GM06990 (cell line): ENCODE measurements at regions not wholly inside any gene's neighbourhood (a gene's known extent, or its start where the extent isn't known, plus 50 kb on each side); places are given as distances from the start of the nearest gene placed in this dataset.
"Not testable (repeated sequence)": the region's sequence is repeated elsewhere in the genome, so short reads cannot be mapped to it uniquely, and the experiment has no call there.

Experiments used
- DNase-seq: peaks from one replicate; pipeline ENCODE4 v3.0.0-alpha.2; 2011; ENCODE audit not compliant: insufficient read length; ENCODE audit errors: extremely low read depth
- H3K27me3 ChIP-seq: replicated peaks from 2 replicates; pipeline ENCODE4 v1.6.0; 2011; ENCODE audit warnings: low read length; ENCODE audit not compliant: control insufficient read depth, insufficient read depth
- H3K36me3 ChIP-seq: 2 replicates; pipeline ENCODE4 v1.5.1; 2011; ENCODE audit warnings: low read length; ENCODE audit not compliant: control insufficient read depth, insufficient read depth
- H3K4me3 ChIP-seq: replicated peaks from 2 replicates; pipeline ENCODE4 v1.5.1; 2011; ENCODE audit warnings: low read depth, mild to moderate bottlenecking, control low read depth, low read length
- CTCF ChIP-seq: IDR thresholded peaks from 2 replicates; pipeline ENCODE4 v1.5.1; 2011; ENCODE audit warnings: low read length, control low read depth, mild to moderate bottlenecking, inconsistent platforms; ENCODE audit not compliant: insufficient read depth, poor library complexity, severe bottlenecking

- H3K4me3 ChIP-seq, result not testable (repeated sequence)
These were observed 119.2 kb downstream of the SEPTIN14 start for GRCh38 chr7:55743454-55743717.

GRCh38 chr7:55742651-55743453 lies 119.7 kb downstream of the SEPTIN14 start:
- not testable (repeated sequence) for H3K36me3 ChIP-seq, DNase-seq, H3K4me3 ChIP-seq, H3K27me3 ChIP-seq

More at GRCh38 chr7:55743454-55743717, 119.2 kb downstream of the SEPTIN14 start:
- not testable (repeated sequence) for DNase-seq, H3K27me3 ChIP-seq, H3K36me3 ChIP-seq

- H3K36me3 ChIP-seq, DNase-seq, H3K4me3 ChIP-seq, H3K27me3 ChIP-seq: not testable (repeated sequence)
These were observed 120.6 kb downstream of the SEPTIN14 start for GRCh38 chr7:55741721-55742631.

- H3K27me3 ChIP-seq, DNase-seq, H3K4me3 ChIP-seq, H3K36me3 ChIP-seq: not testable (repeated sequence)
These were observed 121.8 kb downstream of the SEPTIN14 start for GRCh38 chr7:55740633-55741250.

GRCh38 chr7:55740053-55740452 lies 122.5 kb downstream of the SEPTIN14 start:
- not testable (repeated sequence) for H3K4me3 ChIP-seq, H3K27me3 ChIP-seq, DNase-seq, H3K36me3 ChIP-seq

GRCh38 chr7:55736641-55737221 lies 125.8 kb downstream of the SEPTIN14 start:
- H3K36me3 ChIP-seq, DNase-seq, H3K27me3 ChIP-seq, H3K4me3 ChIP-seq: not testable (repeated sequence)

GRCh38 chr7:55733241-55734140 lies 129.1 kb downstream of the SEPTIN14 start:
- H3K4me3 ChIP-seq, result no peak overlapping the region
- no peak for DNase-seq
- no peak for TF ChIP-seq CTCF
- H3K27me3 ChIP-seq, result no peaks in the 10 kb centered on the region
- H3K36me3 ChIP-seq, result no peaks in the 10 kb centered on the region

GRCh38 chr7:55731931-55732330 lies 130.6 kb downstream of the SEPTIN14 start:
- TF ChIP-seq CTCF, result no peak
- no peaks in the 10 kb centered on the region for H3K36me3 ChIP-seq
- H3K27me3 ChIP-seq, result no peaks in the 10 kb centered on the region
- DNase-seq, result no peak
- H3K4me3 ChIP-seq, result no peak overlapping the region
